ENCODE measurements at regions not wholly inside any gene's neighbourhood (a gene's known extent, or its start where the extent isn't known, plus 50 kb on each side); places are given as distances from the start of the nearest gene placed in this dataset.

GRCh38 chr7:112556633-112557032 is 75.8 kb downstream of the LSMEM1 start:
- no peaks in the 10 kb centered on the region for H3K9me3 ChIP-seq
- H3K27me3 ChIP-seq = no peaks in the 10 kb centered on the region
- no peak overlapping the region for H3K27ac ChIP-seq
- no peak for DNase-seq (ENCODE audit: low spot score)
- H3K4me3 ChIP-seq = no peak overlapping the region
- no peaks in the 10 kb centered on the region for H3K4me1 ChIP-seq
- H3K36me3 ChIP-seq = no peaks in the 10 kb centered on the region
- no peak for TF ChIP-seq CTCF (IDR thresholded peaks at IDR 0.05)

- H3K4me3 ChIP-seq = no peak overlapping the region
- H3K27ac ChIP-seq = peak overlapping the region; percentile 39 to 66
Observed at GRCh38 chr7:112566442-112567324, 85.9 kb downstream of the LSMEM1 start.

GRCh38 chr7:112567388-112567787 is 86.6 kb downstream of the LSMEM1 start:
- H3K4me3 ChIP-seq = no peak overlapping the region

More at GRCh38 chr7:112566442-112567324, 85.9 kb downstream of the LSMEM1 start:
- no peaks in the 10 kb centered on the region for H3K4me1 ChIP-seq
- TF ChIP-seq CTCF (IDR thresholded peaks at IDR 0.05) = no peak
- no peaks in the 10 kb centered on the region for H3K9me3 ChIP-seq
- no peak for DNase-seq (ENCODE audit: low spot score)
- H3K36me3 ChIP-seq = no peaks in the 10 kb centered on the region
- H3K27me3 ChIP-seq = no peaks in the 10 kb centered on the region

GRCh38 chr7:112571852-112572607 is 91.2 kb downstream of the LSMEM1 start:
- DNase-seq (ENCODE audit: low spot score) = no peak
- Histone ChIP-seq H3K4me3 (no peak overlapping the region), H3K9me3 (no peaks in the 10 kb centered on the region), H3K4me1 (peaks cover 0 to 30% of the 10 kb centered on the region in 2 donors), H3K27me3 (no peaks in the 10 kb centered on the region), H3K27ac (peak overlapping the region in 1 of 2 donors; percentile 70), H3K36me3 (no peaks in the 10 kb centered on the region)
- TF ChIP-seq CTCF (IDR thresholded peaks at IDR 0.05) = peak in 1 of 2 donors; percentile 43

More at GRCh38 chr7:112567388-112567787, 86.6 kb downstream of the LSMEM1 start:
- DNase-seq (ENCODE audit: low spot score) = no peak
- H3K27me3 ChIP-seq = no peaks in the 10 kb centered on the region
- no peaks in the 10 kb centered on the region for H3K36me3 ChIP-seq
- no peak for TF ChIP-seq CTCF (IDR thresholded peaks at IDR 0.05)
- H3K27ac ChIP-seq = peak overlapping the region; percentile 39 to 66
- H3K9me3 ChIP-seq = no peaks in the 10 kb centered on the region
- H3K4me1 ChIP-seq = peaks cover 0 to 3% of the 10 kb centered on the region in 2 donors

- no peaks in the 10 kb centered on the region for H3K27me3 ChIP-seq
- DNase-seq (ENCODE audit: low spot score) = no peak
- peaks cover 0 to 30% of the 10 kb centered on the region in 2 donors for H3K4me1 ChIP-seq
- no peaks in the 10 kb centered on the region for H3K36me3 ChIP-seq
- no peaks in the 10 kb centered on the region for H3K9me3 ChIP-seq
- TF ChIP-seq CTCF (IDR thresholded peaks at IDR 0.05) = no peak
- no peak overlapping the region for H3K4me3 ChIP-seq
- peak overlapping the region; percentile 29 to 70 for H3K27ac ChIP-seq
Observed at GRCh38 chr7:112572669-112573301, 92.0 kb downstream of the LSMEM1 start.

All from right atrium auricular region (tissue), 2 donors.